ENCODE measurements at regions not wholly inside any gene's neighbourhood (a gene's known extent, or its start where the extent isn't known, plus 50 kb on each side); places are given as distances from the start of the nearest gene placed in this dataset.

DNA sequence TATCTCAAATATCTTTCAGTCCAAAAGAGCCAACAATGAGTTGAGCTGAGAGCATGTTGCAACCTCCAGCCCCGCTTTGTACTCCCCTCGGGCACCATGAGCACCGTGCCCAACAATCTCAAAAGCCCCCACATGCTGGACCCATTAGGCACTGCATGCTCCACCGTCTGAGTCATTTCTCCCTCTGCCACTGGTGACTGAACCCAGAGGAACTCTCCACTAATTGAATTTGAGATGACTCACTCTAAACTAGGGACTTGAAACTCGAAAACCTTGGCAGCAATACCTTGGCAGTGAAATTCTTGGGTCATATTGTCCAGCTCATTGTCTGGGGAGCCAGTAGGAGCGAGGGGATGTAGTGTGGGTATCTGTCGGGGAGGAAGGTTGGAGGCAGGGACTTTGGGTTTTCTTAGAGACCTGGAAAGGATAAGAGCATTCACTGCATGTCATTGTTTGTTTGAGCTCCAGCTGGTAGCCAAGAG lies 49.9 kb upstream of the SLIT3 start (continued):
- TF ChIP-seq, protein P1, sequence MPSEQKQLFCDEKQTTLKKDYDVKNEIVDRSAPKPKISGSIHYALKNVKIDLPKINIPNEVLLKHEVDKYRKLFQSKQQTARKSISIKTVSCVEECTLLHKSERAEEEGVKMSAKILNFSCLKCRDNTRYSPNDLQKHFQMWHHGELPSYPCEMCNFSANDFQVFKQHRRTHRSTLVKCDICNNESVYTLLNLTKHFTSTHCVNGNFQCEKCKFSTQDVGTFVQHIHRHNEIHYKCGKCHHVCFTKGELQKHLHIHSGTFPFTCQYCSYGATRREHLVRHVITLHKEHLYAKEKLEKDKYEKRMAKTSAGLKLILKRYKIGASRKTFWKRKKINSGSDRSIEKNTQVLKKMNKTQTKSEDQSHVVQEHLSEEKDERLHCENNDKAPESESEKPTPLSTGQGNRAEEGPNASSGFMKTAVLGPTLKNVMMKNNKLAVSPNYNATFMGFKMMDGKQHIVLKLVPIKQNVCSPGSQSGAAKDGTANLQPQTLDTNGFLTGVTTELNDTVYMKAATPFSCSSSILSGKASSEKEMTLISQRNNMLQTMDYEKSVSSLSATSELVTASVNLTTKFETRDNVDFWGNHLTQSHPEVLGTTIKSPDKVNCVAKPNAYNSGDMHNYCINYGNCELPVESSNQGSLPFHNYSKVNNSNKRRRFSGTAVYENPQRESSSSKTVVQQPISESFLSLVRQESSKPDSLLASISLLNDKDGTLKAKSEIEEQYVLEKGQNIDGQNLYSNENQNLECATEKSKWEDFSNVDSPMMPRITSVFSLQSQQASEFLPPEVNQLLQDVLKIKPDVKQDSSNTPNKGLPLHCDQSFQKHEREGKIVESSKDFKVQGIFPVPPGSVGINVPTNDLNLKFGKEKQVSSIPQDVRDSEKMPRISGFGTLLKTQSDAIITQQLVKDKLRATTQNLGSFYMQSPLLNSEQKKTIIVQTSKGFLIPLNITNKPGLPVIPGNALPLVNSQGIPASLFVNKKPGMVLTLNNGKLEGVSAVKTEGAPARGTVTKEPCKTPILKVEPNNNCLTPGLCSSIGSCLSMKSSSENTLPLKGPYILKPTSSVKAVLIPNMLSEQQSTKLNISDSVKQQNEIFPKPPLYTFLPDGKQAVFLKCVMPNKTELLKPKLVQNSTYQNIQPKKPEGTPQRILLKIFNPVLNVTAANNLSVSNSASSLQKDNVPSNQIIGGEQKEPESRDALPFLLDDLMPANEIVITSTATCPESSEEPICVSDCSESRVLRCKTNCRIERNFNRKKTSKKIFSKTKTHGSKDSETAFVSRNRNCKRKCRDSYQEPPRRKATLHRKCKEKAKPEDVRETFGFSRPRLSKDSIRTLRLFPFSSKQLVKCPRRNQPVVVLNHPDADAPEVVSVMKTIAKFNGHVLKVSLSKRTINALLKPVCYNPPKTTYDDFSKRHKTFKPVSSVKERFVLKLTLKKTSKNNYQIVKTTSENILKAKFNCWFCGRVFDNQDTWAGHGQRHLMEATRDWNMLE (tag by site-specific recombination; conservative IDR thresholded peaks at IDR 0.05; ENCODE audit: low read depth): peak; percentile 49; the same call in 1 of the 2 replicates
- TF ChIP-seq BCL11A (tag by site-specific recombination; IDR thresholded peaks at IDR 0.05; ENCODE audit: low read depth): 0 out of 2 replicates have a peak, but pooled peaks have one; percentile 23
- TF ChIP-seq ZFP69B (tag by site-specific recombination; IDR thresholded peaks at IDR 0.05): peak; percentile 64; the same call in 1 of the 2 replicates
- no peak for TF ChIP-seq ZNF768 (tag by site-specific recombination; IDR thresholded peaks at IDR 0.05)
- TF ChIP-seq ZNF335 (tag by site-specific recombination; conservative IDR thresholded peaks at IDR 0.05): peak; percentile 64
- no peak for TF ChIP-seq ZNF23 (tag by site-specific recombination; IDR thresholded peaks at IDR 0.05; ENCODE audit: borderline replicate concordance)
- TF ChIP-seq ZNF792 (tag by site-specific recombination; IDR thresholded peaks at IDR 0.05): no peak
- TF ChIP-seq ZSCAN30 (tag by site-specific recombination; IDR thresholded peaks at IDR 0.05): no peak
- TF ChIP-seq ZBTB21 (tag by site-specific recombination; IDR thresholded peaks at IDR 0.05): peak; percentile 77
- TF ChIP-seq, protein P2, sequence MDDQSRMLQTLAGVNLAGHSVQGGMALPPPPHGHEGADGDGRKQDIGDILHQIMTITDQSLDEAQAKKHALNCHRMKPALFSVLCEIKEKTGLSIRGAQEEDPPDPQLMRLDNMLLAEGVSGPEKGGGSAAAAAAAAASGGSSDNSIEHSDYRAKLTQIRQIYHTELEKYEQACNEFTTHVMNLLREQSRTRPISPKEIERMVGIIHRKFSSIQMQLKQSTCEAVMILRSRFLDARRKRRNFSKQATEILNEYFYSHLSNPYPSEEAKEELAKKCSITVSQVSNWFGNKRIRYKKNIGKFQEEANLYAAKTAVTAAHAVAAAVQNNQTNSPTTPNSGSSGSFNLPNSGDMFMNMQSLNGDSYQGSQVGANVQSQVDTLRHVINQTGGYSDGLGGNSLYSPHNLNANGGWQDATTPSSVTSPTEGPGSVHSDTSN (CRISPR knock-in tag; IDR thresholded peaks at IDR 0.05): no peak
- TF ChIP-seq ZNF37A (tag by site-specific recombination; IDR thresholded peaks at IDR 0.05): no peak
- peak; percentile 87 for TF ChIP-seq ZNF629 (tag by site-specific recombination; IDR thresholded peaks at IDR 0.05)
- TF ChIP-seq ZNF777 (tag by site-specific recombination; IDR thresholded peaks at IDR 0.05; ENCODE audit: borderline replicate concordance): no peak
- TF ChIP-seq, protein P3, sequence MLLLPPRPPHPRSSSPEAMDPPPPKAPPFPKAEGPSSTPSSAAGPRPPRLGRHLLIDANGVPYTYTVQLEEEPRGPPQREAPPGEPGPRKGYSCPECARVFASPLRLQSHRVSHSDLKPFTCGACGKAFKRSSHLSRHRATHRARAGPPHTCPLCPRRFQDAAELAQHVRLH (tag by site-specific recombination; IDR thresholded peaks at IDR 0.05): no peak
- no peak for TF ChIP-seq HOXC10 (CRISPR knock-in tag; IDR thresholded peaks at IDR 0.05)
- TF ChIP-seq ZNF548 (tag by site-specific recombination; IDR thresholded peaks at IDR 0.05): no peak
- no peak for TF ChIP-seq ZNF404 (tag by site-specific recombination; IDR thresholded peaks at IDR 0.05)
- TF ChIP-seq ZBTB17 (tag by site-specific recombination; IDR thresholded peaks at IDR 0.05): peak; percentile 49; the same call in 1 of the 2 replicates
- TF ChIP-seq, protein P4, sequence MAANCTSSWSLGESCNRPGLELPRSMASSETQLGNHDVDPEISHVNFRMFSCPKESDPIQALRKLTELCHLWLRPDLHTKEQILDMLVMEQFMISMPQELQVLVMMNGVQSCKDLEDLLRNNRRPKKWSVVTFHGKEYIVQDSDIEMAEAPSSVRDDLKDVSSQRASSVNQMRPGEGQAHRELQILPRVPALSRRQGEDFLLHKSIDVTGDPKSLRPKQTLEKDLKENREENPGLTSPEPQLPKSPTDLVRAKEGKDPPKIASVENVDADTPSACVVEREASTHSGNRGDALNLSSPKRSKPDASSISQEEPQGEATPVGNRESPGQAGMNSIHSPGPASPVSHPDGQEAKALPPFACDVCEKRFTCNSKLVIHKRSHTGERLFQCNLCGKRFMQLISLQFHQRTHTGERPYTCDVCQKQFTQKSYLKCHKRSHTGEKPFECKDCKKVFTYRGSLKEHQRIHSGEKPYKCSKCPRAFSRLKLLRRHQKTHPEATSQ (tag by site-specific recombination; IDR thresholded peaks at IDR 0.05): no peak
- no peak for TF ChIP-seq GFI1B (tag by site-specific recombination; IDR thresholded peaks at IDR 0.05)
- TF ChIP-seq, protein P5, sequence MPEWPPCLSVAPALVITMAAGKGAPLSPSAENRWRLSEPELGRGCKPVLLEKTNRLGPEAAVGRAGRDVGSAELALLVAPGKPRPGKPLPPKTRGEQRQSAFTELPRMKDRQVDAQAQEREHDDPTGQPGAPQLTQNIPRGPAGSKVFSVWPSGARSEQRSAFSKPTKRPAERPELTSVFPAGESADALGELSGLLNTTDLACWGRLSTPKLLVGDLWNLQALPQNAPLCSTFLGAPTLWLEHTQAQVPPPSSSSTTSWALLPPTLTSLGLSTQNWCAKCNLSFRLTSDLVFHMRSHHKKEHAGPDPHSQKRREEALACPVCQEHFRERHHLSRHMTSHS (tag by site-specific recombination; IDR thresholded peaks at IDR 0.05): no peak
- 0 out of 2 replicates have a peak, but pooled peaks have one; percentile 62 for TF ChIP-seq MZF1 (tag by site-specific recombination; IDR thresholded peaks at IDR 0.05; ENCODE audit: borderline replicate concordance)
- TF ChIP-seq, protein P6, sequence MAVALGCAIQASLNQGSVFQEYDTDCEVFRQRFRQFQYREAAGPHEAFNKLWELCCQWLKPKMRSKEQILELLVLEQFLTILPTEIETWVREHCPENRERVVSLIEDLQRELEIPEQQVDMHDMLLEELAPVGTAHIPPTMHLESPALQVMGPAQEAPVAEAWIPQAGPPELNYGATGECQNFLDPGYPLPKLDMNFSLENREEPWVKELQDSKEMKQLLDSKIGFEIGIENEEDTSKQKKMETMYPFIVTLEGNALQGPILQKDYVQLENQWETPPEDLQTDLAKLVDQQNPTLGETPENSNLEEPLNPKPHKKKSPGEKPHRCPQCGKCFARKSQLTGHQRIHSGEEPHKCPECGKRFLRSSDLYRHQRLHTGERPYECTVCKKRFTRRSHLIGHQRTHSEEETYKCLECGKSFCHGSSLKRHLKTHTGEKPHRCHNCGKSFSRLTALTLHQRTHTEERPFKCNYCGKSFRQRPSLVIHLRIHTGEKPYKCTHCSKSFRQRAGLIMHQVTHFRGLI (tag by site-specific recombination; IDR thresholded peaks at IDR 0.05): peak; percentile 76; the same call in 1 of the 2 replicates
- TF ChIP-seq, protein P7, sequence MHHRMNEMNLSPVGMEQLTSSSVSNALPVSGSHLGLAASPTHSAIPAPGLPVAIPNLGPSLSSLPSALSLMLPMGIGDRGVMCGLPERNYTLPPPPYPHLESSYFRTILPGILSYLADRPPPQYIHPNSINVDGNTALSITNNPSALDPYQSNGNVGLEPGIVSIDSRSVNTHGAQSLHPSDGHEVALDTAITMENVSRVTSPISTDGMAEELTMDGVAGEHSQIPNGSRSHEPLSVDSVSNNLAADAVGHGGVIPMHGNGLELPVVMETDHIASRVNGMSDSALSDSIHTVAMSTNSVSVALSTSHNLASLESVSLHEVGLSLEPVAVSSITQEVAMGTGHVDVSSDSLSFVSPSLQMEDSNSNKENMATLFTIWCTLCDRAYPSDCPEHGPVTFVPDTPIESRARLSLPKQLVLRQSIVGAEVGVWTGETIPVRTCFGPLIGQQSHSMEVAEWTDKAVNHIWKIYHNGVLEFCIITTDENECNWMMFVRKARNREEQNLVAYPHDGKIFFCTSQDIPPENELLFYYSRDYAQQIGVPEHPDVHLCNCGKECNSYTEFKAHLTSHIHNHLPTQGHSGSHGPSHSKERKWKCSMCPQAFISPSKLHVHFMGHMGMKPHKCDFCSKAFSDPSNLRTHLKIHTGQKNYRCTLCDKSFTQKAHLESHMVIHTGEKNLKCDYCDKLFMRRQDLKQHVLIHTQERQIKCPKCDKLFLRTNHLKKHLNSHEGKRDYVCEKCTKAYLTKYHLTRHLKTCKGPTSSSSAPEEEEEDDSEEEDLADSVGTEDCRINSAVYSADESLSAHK (tag by site-specific recombination; IDR thresholded peaks at IDR 0.05): no peak
- TF ChIP-seq ZBTB48 (tag by site-specific recombination; IDR thresholded peaks at IDR 0.05): peak; percentile 79
- TF ChIP-seq, protein P8, sequence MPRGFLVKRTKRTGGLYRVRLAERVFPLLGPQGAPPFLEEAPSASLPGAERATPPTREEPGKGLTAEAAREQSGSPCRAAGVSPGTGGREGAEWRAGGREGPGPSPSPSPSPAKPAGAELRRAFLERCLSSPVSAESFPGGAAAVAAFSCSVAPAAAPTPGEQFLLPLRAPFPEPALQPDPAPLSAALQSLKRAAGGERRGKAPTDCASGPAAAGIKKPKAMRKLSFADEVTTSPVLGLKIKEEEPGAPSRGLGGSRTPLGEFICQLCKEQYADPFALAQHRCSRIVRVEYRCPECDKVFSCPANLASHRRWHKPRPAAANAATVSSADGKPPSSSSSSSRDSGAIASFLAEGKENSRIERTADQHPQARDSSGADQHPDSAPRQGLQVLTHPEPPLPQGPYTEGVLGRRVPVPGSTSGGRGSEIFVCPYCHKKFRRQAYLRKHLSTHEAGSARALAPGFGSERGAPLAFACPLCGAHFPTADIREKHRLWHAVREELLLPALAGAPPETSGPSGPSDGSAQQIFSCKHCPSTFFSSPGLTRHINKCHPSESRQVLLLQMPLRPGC (tag by site-specific recombination; IDR thresholded peaks at IDR 0.05): peak; percentile 62; the same call in 1 of the 2 replicates

Measured in HEK293 (cell line).